GM11168 (cell line): ENCODE measurements at regions not wholly inside any gene's neighbourhood (a gene's known extent, or its start where the extent isn't known, plus 50 kb on each side); places are given as distances from the start of the nearest gene placed in this dataset.

Experiments
- in situ Hi-C: fragments of 300-500 bp; cut with MboI; formaldehyde crosslinking; loops from one replicate; pipeline ENCODE4 v1.12.0; 2022; ENCODE audit warnings: low sequenced_read_pairs; ENCODE audit not compliant: unreplicated experiment

DNA sequence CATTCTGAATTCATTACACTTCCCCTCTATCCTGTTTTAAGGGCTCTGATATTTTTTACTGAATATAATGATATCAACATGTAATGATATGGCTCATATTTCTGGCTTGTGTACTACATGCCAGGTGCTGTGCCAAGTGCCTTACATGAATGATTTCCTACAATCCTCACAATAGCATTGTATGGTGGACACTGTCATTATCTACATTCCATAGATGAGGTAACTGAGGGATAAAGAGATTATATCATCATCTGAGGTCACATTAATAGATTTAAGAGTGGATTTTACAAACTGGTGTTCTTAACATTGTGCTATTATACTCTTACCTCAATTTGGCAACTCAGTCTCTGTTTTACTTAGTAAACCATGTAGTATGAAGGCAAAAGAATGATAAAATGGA, 502.0 kb downstream of the LIG4 start:
- in situ Hi-C loops = no loop called here

DNA sequence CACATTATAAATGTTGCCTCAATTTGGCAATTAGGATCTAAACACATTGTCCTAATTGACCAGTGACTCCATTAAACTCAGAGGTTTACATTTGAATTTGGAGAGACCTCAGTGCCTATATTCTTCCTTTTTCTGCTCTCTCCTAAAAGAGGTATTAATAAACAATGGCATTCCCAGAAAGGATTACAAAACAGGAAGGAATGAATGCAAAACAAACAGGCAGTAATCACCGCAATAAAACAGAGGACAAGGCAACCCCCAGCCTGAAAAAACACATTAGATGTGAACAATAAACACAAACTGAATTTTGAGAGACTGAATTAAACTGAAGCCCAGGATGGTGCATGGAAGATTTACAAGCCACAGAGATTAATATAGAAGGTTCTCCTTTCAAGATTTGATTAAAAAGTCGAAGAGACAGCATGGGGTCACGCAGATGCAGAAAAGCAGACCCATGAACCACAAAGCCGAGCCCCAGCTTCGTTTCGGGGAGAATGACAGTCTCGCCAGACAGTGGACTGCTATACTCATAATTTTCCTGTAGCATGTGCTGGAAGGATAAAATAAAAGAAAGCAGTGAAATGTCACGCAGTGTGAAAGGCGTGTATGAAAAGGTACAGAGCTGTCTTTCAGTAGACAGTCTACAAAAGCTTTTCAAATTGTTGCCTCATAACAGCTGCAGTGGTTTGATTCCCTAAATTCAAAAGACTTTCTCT, 503.0 kb downstream of the LIG4 start:
- in situ Hi-C loops = no loop called here

DNA sequence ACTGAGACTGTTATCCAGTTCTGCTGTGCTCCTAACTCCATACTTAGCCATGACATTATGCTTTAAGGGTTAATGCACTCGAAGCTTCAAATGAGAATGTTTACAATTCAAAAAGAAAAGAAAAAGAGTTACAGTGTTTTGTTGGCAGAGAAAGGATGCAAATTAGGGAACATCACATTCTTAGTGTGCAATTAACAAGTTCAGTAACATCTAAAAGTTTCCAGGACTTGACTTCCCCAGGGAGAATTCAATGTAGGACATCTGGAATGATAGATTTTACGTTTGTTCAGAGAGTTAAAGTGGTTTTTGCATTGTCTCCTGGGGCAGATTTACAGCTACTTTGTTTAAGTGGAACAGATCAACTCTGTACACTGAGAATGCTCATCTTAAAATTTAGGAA, 525.2 kb downstream of the LIG4 start:
- in situ Hi-C loops = no loop called here

DNA sequence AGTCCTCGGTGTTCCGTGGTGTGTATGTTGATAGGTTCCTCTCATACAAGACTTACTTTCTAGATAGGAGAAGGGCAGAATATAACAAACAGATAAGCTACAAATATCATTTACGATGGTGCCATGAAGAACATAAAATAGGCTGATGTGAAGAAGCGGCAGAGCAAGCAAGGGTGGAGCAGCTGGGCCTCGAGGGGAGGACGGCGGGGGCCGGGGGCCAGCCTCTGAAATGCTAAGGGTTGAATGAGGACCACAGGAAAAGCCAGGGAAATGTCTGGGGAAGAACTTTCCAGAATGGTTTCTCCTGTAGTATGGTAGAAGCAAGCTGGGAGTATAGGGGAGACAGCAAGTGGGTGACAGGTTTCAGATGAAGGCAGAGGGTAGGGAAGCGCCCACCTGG, 529.5 kb downstream of the LIG4 start:
- in situ Hi-C loops = no loop called here

DNA sequence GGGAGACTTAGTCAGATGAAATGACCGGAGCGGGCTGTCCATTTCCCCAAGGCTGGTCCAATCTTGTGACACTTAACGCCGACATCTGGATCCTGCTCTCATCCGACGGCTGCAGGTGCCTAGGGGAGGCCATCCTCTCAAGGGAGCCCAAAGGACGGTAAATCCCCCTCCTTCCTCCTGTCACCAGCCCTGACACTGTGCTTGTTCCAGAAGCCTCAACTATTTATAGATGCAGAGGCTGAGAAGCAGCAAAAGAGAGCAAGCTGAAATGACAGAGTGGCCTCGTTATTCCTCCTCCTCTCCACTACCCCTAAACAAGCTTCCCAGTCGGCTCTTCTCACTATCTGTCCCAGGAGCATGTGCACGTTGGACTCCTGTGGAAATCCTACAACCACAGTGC, 533.7 kb downstream of the LIG4 start:
- in situ Hi-C loops = no loop called here

DNA sequence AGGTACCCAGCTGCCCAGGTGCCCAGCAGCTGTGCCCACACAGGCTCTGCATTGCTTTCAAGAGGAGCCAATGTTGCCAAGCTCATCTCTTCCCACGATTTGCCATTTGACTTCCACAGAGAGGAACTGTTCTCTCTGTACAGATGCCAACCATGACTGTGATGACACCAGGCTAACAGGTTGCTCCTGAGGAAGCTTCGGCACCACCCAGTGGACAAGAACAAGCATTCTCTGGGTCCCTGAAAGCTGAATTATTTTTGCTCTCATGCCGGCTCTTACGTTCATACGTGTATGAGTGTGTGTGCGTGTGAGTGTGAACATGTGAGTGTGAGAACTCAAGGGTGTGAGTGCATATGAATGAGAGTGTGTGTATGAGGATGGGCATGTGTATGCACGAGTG, 535.2 kb downstream of the LIG4 start:
- in situ Hi-C loops = no loop called here

DNA sequence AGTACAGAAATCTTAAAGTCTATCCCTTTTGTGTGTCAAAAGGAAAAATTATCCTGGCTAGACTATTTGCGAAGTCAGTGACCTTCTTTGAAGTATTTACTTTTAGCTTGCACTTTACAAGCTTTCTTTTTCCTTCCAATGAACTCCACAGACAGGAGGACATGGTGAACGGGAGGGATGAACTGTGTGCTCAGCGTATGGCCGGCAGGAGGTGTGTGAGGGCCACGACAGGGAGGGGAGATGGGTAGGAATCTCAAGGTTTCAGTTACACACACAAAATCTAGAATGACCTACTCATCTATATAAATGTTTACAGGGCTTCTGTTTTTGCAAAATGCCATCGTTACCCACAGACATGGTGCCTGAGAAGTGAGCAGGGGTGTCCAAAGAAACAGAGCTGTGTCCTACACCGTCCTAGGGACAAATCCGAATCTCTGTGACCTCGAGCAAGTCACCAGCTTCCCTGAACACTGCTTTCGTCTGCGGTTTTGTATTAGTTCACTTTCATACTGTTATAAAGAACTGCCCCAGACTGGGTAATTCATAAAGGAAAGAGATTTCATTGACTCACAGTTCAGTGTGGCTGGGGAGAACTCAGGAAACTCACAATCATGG, 537.2 kb downstream of the LIG4 start:
- in situ Hi-C loops = no loop called here

DNA sequence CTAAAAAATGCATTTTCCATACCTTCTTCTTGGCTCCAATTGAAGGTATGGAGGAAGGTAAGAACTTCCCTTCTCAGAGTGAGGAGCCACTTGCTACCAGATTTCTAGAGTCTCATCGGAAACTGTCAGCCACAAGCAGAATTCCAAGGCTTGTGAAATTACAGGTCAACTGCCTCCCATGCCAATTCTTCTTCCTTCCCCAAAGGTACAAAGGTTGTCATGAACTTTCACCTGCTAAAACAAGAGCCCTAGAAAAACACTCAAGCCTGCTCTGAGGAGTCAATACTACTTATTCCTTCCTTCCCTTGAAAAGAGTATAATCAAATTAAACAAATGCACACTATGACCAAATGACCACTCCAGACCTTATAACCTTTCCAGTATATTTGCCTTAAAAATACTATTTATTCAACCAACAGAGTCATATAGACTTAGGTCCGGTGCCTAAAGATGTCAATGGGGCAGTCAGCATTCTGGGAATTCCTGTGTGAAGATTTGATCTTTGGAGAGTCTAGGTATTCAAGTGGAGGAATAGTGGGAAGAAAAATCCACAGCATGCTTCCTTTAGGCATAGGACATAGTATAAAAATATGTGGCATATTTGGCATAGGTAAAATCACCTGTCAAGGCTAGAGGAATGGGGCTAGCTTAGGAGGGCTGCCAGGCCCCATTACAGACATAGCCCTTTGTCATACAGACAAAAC, 539.3 kb downstream of the LIG4 start:
- in situ Hi-C loops = no loop called here

DNA sequence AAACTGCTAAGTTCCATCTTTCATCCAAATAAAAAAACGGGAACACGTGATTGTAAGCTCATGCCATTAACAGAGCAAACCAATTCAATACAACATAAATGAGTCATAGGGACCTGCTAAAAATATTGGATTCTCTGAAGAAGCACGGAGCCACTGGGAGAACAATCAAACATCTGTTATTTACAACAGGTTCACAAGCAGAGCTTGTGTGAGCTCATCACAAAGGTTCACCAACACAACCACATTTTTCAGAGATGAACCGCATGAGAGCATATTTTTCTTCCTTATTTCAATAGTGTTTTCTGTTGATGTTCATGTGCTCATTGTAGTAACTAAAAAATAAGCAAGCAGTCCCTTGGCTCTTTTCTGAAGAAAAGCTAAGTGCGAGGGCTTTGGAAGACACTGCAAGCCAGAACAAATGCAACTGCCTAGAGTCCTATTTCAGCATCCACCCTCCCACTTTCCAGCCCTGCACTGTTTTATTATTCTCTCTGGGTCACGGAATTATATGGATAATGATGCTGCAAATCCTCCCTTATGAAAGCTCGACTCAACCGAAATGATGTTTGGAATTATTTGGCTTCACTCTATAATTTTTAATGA, 545.8 kb downstream of the LIG4 start:
- in situ Hi-C loops = no loop called here

DNA sequence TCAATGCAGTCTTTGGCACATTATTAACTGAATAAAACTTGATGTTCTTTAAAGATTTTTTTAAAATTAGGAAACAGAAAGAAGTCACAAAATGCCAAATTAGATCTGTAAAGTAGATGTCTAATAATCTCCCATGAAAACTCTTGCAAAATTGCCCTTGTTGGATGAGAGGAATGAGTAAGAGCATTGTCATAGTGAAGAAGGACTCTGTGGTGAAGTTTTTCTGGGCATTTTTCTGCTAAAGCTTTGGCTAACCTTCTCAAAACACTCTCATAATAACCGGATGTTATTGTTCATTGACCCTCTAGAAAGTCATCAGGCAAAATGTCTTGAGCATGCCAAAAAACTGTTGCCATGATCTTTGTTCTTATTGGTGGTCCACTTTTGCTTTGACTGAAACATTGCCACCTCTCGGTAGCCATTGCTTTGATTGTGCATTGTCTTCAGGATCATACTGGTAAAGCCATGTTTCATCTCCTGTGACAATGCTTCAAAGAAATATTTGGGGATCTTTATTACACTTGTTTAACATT, 549.3 kb downstream of the LIG4 start:
- in situ Hi-C loops = no loop called here

DNA sequence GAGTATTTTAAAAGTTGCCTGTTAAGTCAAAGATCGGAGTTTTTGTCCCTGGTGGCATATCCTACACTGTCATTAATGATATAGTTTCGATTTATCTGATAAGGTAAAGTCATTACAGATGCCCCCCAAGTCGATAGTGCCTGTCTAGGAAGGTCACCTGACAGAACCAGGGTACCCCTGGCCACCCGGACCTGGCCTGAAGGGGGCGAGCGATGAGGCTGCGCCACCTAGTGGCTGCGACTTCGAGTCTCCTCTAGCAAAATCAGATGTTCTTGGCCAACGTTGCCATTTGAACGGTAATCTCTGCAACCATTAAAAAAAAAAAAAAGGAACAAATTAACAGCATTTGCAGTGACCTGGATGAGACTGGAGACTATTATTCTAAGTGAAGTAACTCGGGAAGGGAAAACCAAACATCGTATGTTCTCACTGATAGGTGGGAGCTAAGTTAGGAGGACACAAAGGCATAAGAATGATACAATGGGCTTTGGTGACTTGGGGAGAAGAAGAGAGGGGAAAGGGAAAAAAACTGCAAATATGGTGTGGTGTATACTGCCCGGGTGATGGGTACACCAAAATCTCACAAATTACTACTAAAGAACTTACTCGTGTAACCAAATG, 565.1 kb downstream of the LIG4 start:
- in situ Hi-C loops = no loop called here

DNA sequence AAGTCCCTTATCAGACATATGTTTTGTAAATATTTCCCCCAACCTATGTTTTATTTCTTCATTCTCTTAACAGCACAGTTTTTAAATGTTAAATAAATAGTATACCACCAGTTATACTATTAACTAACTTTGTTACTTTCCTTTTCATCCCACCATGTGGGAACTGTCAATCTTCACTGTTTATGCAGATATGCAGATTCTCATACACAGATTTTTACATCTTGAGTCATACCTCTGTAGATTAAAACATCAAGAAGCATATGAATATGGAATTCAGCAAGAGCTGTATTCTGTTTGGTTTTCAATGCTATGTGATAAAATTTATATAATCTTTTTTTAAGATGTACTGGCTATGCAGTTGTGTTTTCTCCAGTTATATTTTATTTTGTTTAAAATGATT, 566.3 kb downstream of the LIG4 start:
- in situ Hi-C loops = no loop called here

DNA sequence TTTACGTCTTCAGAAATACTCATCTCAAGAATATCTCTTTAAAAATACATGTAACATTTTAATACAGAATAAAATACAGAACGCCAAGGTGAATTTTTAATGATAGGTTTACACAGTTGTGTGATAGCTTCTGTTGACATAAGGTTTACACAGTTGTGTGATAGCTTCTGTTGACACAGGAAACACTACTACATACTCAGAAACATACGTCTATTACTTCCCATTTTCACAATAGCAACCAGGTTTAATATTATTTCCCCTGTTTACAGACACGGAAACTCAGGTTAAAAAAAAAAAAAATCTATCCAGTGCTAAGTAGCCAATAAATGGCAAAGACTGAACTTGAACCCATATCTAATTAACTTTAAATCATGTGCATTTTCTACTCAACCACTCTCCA, 571.2 kb downstream of the LIG4 start:
- in situ Hi-C loops = no loop called here

DNA sequence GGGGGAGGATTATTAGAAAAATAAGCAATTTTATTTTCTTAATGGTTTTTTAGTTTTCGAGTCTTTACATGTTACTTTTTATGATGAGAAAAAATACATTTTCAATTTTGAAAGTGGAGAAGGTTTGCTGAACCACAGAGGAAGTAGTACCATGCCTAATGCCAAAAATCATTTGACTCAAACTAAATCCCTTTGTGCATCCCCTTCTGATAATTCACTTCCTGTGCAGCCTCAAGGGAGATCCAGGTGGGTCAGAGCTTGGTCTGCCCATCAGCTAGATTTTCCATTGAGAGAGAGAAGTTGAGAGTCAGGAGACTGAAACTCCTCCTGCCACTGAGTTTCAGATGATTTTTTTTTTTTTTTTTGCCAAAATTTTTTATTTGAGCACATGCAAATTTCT, 571.7 kb downstream of the LIG4 start:
- in situ Hi-C loops = no loop called here

DNA sequence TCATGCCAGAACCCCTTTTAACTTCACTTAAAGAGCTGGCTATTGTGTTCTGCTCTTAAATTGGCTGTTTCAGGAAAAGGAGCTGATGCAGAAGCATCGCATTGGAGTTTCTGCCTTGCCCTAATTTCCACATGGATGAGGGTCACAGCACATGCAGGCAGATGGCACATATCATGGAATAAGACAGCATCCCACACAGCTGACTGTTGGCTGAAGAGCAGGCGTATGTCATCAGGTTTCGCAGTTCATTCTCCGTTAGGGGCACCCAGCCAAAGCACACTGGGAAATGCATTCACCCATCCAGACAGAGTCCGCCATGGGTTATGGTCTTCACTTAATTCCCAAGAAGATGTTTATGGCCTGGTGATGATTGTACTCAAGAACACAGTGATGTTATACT, 572.5 kb downstream of the LIG4 start:
- in situ Hi-C loops = no loop called here

DNA sequence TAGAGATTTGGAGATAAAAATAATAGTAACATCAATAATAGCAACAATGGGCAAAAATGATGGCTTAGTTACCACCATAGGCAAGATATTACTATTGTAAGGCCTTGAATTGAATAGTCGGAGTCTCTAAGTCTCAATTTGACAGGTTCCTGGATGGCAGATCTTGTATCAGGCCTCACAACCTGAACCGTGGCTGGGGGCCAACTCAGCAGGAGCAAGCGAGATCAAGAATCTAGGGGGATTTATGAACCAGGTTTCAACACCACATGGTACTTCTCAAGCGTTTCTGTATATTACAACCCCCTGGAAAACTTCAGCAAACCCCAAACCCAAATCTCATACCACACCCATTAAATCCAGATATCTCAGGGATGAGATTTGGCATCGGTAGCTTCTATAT, 573.8 kb downstream of the LIG4 start:
- in situ Hi-C loops = no loop called here

DNA sequence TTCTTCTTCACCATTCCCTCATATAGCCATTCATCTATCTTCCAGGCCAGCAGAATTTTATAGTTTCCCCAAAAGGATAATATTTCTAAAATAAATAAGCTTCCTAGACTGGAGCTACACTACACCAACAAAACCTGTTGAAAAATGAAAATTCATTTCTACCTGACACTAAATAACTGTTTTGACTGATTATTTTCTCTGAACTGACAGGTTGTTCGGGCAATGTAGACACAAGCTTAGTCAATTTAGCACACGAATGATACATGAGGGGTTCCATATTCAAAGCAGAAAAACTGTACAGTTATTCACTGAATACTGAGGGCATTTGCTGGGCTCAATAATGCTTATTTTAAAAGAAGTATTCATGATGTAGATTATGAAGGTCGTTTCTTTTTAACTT, 589.7 kb downstream of the LIG4 start:
- in situ Hi-C loops = no loop called here

DNA sequence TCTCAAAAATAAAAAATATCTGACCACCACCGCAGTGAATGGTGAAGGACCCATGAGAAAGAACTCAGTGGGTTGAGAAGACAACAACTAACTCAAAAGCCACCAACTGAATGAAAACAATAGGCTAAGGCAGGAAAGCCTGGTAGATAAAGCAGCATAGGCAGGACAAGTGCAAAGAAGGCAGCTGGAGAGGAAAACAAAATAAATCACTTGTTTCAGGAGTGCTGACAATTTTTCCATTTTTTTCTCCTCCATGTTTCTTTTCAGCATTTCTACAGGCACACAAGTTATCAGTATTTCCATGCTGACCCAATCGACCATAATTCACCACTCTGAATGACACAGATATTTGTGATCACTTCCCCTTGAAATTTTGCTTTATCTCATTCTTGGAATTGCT, 597.8 kb downstream of the LIG4 start:
- in situ Hi-C loops = no loop called here

DNA sequence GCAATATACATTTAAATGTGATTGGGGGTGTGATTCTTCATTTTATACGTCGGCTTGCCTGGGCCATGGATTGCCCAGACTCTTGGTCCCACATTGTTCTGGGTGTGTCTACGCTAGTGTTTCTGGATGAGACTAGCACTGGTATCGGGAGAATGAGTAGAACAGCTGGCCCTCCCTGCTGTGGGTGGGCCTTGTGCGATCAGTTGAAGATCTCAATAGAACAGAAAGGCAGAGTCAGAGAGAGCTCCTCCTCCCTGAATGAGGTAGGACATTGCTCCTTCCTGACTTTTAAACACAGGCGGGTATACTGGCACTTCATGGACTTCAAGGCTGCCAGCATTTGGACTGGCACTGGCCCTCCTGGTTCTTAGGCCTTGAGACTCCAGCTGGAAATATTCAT, 603.0 kb downstream of the LIG4 start:
- in situ Hi-C loops = no loop called here

DNA sequence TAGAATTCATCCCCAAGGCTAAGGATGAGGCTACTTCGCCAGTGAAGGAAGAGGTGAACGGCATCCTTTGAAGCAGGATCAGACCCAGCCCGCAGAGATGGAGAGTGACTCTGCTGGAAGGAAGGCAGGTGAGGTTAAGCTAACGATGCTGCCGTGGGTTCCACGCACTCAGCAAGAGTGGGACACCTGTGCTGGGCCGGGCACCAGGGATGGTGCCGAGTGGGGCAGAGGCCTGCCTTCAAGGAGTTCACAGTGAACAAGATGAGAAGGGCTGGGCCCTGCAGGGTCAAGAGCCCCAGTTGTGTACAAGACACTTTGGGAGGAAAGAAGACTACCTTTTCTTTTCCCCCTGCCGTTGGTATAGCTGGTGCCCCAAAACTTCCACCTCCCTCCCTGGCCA, 606.6 kb downstream of the LIG4 start:
- in situ Hi-C loops = no loop called here

DNA sequence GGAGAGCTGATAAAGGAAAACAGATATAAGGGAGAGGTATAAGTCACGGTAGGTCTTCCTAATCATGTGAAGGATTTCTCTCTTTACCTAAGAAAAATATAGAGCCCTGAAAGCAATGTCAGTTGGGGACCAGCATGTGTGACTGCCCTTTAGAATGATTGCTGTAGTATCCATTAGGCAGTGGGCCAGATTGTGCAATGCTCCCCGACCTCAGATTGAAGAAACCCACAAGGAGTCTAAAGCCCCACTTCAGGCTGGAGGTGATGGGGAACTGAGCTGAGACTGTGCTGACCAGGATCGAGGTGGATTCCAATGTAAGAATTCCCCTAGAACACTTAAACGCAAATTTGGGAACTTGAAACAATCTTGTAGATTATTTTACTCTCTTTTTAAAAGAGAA, 614.4 kb downstream of the LIG4 start:
- in situ Hi-C loops = no loop called here
